Eye (tissue), 1 donor: ENCODE measurements at regions not wholly inside any gene's neighbourhood (a gene's known extent, or its start where the extent isn't known, plus 50 kb on each side); places are given as distances from the start of the nearest gene placed in this dataset.
"Not testable (repeated sequence)": the region's sequence is repeated elsewhere in the genome, so short reads cannot be mapped to it uniquely, and the experiment has no call there.

Experiments
- DNase-seq: peaks from one replicate; pipeline ENCODE4 v3.0.0-alpha.2; 2015

GRCh38 chr10:129199826-129200225 is 267.2 kb upstream of the MGMT start:
- DNase-seq, result no peak

GRCh38 chr10:129203819-129204218 is 263.2 kb upstream of the MGMT start:
- no peak for DNase-seq

GRCh38 chr10:129207297-129207696 is 259.7 kb upstream of the MGMT start:
- DNase-seq, result peak; percentile 16

- peak; percentile 8 for DNase-seq
These were observed 256.2 kb upstream of the MGMT start for GRCh38 chr10:129210876-129211275.

GRCh38 chr10:129213256-129213655 is 253.8 kb upstream of the MGMT start:
- no peak for DNase-seq

GRCh38 chr10:129213996-129214395 is 253.0 kb upstream of the MGMT start:
- not testable (repeated sequence) for DNase-seq

GRCh38 chr10:129219364-129219763 is 247.7 kb upstream of the MGMT start:
- DNase-seq, result no peak

- DNase-seq, result no peak
These were observed 244.6 kb upstream of the MGMT start for GRCh38 chr10:129222436-129222835.

- DNase-seq, result no peak
These were observed 243.7 kb upstream of the MGMT start for GRCh38 chr10:129223363-129223762.

GRCh38 chr10:129224065-129224464 is 243.0 kb upstream of the MGMT start:
- no peak for DNase-seq

- no peak for DNase-seq
These were observed 235.2 kb upstream of the MGMT start for GRCh38 chr10:129231821-129232220.

- no peak for DNase-seq
These were observed 233.5 kb upstream of the MGMT start for GRCh38 chr10:129233351-129234148.

- DNase-seq, result no peak
These were observed 230.8 kb upstream of the MGMT start for GRCh38 chr10:129236274-129236691.

GRCh38 chr10:129241461-129241860 is 225.6 kb upstream of the MGMT start:
- no peak for DNase-seq

GRCh38 chr10:129244298-129244697 is 222.7 kb upstream of the MGMT start:
- DNase-seq, result no peak

GRCh38 chr10:129244757-129245156 is 222.3 kb upstream of the MGMT start:
- no peak for DNase-seq

- no peak for DNase-seq
These were observed 213.7 kb upstream of the MGMT start for GRCh38 chr10:129253161-129253864.

GRCh38 chr10:129253865-129254179 is 213.2 kb upstream of the MGMT start:
- DNase-seq, result no peak

GRCh38 chr10:129258283-129258923 is 208.6 kb upstream of the MGMT start:
- peak; percentile 30 for DNase-seq

- no peak for DNase-seq
These were observed 207.8 kb upstream of the MGMT start for GRCh38 chr10:129259128-129259815.

GRCh38 chr10:129272176-129272575 is 194.9 kb upstream of the MGMT start:
- DNase-seq, result no peak

GRCh38 chr10:129272866-129273650 is 194.0 kb upstream of the MGMT start:
- DNase-seq, result peak; percentile 60

- DNase-seq, result no peak
These were observed 193.2 kb upstream of the MGMT start for GRCh38 chr10:129273860-129274259.
